ENCODE measurements at regions not wholly inside any gene's neighbourhood (a gene's known extent, or its start where the extent isn't known, plus 50 kb on each side); places are given as distances from the start of the nearest gene placed in this dataset.

DNA sequence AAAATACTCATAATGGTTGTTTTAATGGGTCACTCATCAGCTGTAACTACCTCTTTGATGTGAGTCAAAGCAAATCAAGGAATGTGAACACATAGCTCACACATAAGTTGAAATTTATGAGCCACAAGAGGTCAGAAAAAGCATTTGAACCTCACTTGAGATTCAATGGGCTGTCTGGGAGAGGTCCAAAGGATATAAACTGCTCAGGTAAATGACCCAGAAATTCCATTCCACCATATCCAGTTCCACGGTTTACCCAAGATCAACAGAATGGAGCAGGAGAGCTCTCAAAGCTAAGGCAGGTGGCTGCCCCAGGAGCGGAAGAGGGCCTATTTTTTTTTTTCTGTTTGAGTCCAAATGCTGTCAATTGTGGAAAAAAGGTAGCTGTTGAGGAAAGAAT lies 464.1 kb downstream of the TNS1 start:
- TF ChIP-seq, protein P1, sequence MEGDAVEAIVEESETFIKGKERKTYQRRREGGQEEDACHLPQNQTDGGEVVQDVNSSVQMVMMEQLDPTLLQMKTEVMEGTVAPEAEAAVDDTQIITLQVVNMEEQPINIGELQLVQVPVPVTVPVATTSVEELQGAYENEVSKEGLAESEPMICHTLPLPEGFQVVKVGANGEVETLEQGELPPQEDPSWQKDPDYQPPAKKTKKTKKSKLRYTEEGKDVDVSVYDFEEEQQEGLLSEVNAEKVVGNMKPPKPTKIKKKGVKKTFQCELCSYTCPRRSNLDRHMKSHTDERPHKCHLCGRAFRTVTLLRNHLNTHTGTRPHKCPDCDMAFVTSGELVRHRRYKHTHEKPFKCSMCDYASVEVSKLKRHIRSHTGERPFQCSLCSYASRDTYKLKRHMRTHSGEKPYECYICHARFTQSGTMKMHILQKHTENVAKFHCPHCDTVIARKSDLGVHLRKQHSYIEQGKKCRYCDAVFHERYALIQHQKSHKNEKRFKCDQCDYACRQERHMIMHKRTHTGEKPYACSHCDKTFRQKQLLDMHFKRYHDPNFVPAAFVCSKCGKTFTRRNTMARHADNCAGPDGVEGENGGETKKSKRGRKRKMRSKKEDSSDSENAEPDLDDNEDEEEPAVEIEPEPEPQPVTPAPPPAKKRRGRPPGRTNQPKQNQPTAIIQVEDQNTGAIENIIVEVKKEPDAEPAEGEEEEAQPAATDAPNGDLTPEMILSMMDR (IDR thresholded peaks at IDR 0.05), result no peak
- no peak for TF ChIP-seq POLR2AphosphoS5 (IDR thresholded peaks at IDR 0.05; ENCODE audit: low read depth, low read length)
- TF ChIP-seq, protein P2, sequence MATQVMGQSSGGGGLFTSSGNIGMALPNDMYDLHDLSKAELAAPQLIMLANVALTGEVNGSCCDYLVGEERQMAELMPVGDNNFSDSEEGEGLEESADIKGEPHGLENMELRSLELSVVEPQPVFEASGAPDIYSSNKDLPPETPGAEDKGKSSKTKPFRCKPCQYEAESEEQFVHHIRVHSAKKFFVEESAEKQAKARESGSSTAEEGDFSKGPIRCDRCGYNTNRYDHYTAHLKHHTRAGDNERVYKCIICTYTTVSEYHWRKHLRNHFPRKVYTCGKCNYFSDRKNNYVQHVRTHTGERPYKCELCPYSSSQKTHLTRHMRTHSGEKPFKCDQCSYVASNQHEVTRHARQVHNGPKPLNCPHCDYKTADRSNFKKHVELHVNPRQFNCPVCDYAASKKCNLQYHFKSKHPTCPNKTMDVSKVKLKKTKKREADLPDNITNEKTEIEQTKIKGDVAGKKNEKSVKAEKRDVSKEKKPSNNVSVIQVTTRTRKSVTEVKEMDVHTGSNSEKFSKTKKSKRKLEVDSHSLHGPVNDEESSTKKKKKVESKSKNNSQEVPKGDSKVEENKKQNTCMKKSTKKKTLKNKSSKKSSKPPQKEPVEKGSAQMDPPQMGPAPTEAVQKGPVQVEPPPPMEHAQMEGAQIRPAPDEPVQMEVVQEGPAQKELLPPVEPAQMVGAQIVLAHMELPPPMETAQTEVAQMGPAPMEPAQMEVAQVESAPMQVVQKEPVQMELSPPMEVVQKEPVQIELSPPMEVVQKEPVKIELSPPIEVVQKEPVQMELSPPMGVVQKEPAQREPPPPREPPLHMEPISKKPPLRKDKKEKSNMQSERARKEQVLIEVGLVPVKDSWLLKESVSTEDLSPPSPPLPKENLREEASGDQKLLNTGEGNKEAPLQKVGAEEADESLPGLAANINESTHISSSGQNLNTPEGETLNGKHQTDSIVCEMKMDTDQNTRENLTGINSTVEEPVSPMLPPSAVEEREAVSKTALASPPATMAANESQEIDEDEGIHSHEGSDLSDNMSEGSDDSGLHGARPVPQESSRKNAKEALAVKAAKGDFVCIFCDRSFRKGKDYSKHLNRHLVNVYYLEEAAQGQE (IDR thresholded peaks at IDR 0.05; ENCODE audit: insufficient read depth in 1 of 2, low read depth in 2 of 2, low read length in 1 of 2), result no peak

Measured in Panc1 (cell line).